HEK293 (cell line): ENCODE measurements at regions not wholly inside any gene's neighbourhood (a gene's known extent, or its start where the extent isn't known, plus 50 kb on each side); places are given as distances from the start of the nearest gene placed in this dataset.

Source experiments
- CTCF ChIA-PET: fragments of 350-600 bp; formaldehyde crosslinking; extraction: SDS; loops from one replicate; lab custom pipeline; 2021; ENCODE audit warnings: antibody characterized with exemption; lab: Yijun Ruan, JAX
- POLR2A ChIA-PET: fragments of 300-600 bp; formaldehyde crosslinking; extraction: SDS; loops from one replicate; lab custom pipeline; 2020; ENCODE audit warnings: antibody characterized with exemption, inconsistent platforms; lab: Yijun Ruan, JAX
- H3K27ac ChIP-seq: fragments of 200-500 bp; sonication (Bioruptor generic); 2 replicates; pipeline ENCODE4 v1.5.1; 2014; ENCODE audit warnings: low read depth, low read length, control low read depth, inconsistent platforms; ENCODE audit errors: extremely low read depth
- H3K36me3 ChIP-seq, 2 experiments: fragments of 200-500 bp in 1 of 2; sonication (Bioruptor generic) in 1 of 2; 1 replicate in 1 of 2; 2 replicates in 1 of 2; pipeline ENCODE4 v1.5.1; 2014 to 2017; ENCODE audit warnings: inconsistent platforms in 2 of 2, low read length in 2 of 2; ENCODE audit not compliant: control insufficient read depth in 2 of 2, insufficient read depth in 1 of 2
- H3K4me1 ChIP-seq: fragments of 200-500 bp; sonication (Bioruptor generic); 2 replicates; pipeline ENCODE4 v1.5.1; 2014; ENCODE audit warnings: mild to moderate bottlenecking, low read length, inconsistent platforms; ENCODE audit not compliant: control insufficient read depth, insufficient read depth
- H3K4me3 ChIP-seq: 2 replicates; pipeline ENCODE4 v1.5.1; 2011; ENCODE audit warnings: low read depth, mild to moderate bottlenecking, control low read depth, low read length, moderate library complexity
- H3K9me3 ChIP-seq: fragments of 200-500 bp; sonication (Bioruptor generic); 2 replicates; pipeline ENCODE4 v1.5.1; 2014; ENCODE audit warnings: low read depth, low read length, inconsistent platforms; ENCODE audit not compliant: control insufficient read depth, insufficient read depth
- BCL11A ChIP-seq: fragments of 450-650 bp; formaldehyde crosslinking; IDR thresholded peaks from 2 replicates; pipeline ENCODE4 v1.5.1; 2016; ENCODE audit warnings: low read depth, missing biosample characterization, missing genetic modification characterization
- FEZF1 ChIP-seq: fragments of 450-650 bp; formaldehyde crosslinking; IDR thresholded peaks from 2 replicates; pipeline ENCODE4 v1.5.1; 2016; ENCODE audit warnings: missing biosample characterization, missing genetic modification characterization
- KLF1 ChIP-seq: fragments of 450-650 bp; formaldehyde crosslinking; IDR thresholded peaks from 2 replicates; pipeline ENCODE4 v1.5.1; 2016; ENCODE audit warnings: missing biosample characterization, missing genetic modification characterization
- KLF7 ChIP-seq: fragments of 450-650 bp; formaldehyde crosslinking; IDR thresholded peaks from 2 replicates; pipeline ENCODE4 v1.5.1; 2016; ENCODE audit warnings: missing biosample characterization, missing genetic modification characterization, borderline replicate concordance
- RBAK ChIP-seq: fragments of 450-650 bp; formaldehyde crosslinking; IDR thresholded peaks from 2 replicates; pipeline ENCODE4 v1.5.1; 2016; ENCODE audit warnings: missing biosample characterization, missing genetic modification characterization
- REST ChIP-seq: fragments of 450-650 bp; formaldehyde crosslinking; IDR thresholded peaks from 2 replicates; pipeline ENCODE4 v1.5.1; 2016; ENCODE audit warnings: missing biosample characterization, missing genetic modification characterization
- SALL2 ChIP-seq: fragments of 450-650 bp; formaldehyde crosslinking; IDR thresholded peaks from 2 replicates; pipeline ENCODE4 v1.5.0; 2017; ENCODE audit warnings: missing biosample characterization, mild to moderate bottlenecking, missing genetic modification characterization, borderline replicate concordance
- ZBTB11 ChIP-seq: fragments of 450-650 bp; formaldehyde crosslinking; conservative IDR thresholded peaks from 2 replicates; pipeline ENCODE4 v1.5.1; 2016; ENCODE audit warnings: low read depth, missing biosample characterization, missing genetic modification characterization
- ZNF10 ChIP-seq: fragments of 450-650 bp; formaldehyde crosslinking; IDR thresholded peaks from 2 replicates; pipeline ENCODE4 v1.5.1; 2017; ENCODE audit warnings: missing biosample characterization, missing genetic modification characterization
- ZNF114 ChIP-seq: fragments of 450-650 bp; formaldehyde crosslinking; IDR thresholded peaks from 2 replicates; pipeline ENCODE4 v1.5.0; 2017; ENCODE audit warnings: missing biosample characterization, missing genetic modification characterization
- ZNF140 ChIP-seq: fragments of 450-650 bp; formaldehyde crosslinking; IDR thresholded peaks from 2 replicates; pipeline ENCODE4 v1.5.1; 2016; ENCODE audit warnings: missing biosample characterization, missing genetic modification characterization
- ZNF184 ChIP-seq: fragments of 450-650 bp; IDR thresholded peaks from 2 replicates; pipeline ENCODE4 v1.5.1; 2018; ENCODE audit warnings: missing biosample characterization, mild to moderate bottlenecking, missing genetic modification characterization
- ZNF214 ChIP-seq: fragments of 450-650 bp; formaldehyde crosslinking; IDR thresholded peaks from 2 replicates; pipeline ENCODE4 v1.5.1; 2017; ENCODE audit warnings: missing biosample characterization, mild to moderate bottlenecking, missing genetic modification characterization, borderline replicate concordance
- ZNF24 ChIP-seq: fragments of 450-650 bp; formaldehyde crosslinking; IDR thresholded peaks from 2 replicates; pipeline ENCODE4 v1.5.1; 2016; ENCODE audit warnings: missing biosample characterization, missing genetic modification characterization
- ZNF266 ChIP-seq: fragments of 450-650 bp; formaldehyde crosslinking; IDR thresholded peaks from 2 replicates; pipeline ENCODE4 v1.5.1; 2016; ENCODE audit warnings: missing biosample characterization, missing genetic modification characterization, low read depth
- ZNF449 ChIP-seq: fragments of 450-650 bp; formaldehyde crosslinking; IDR thresholded peaks from 2 replicates; pipeline ENCODE4 v1.5.1; 2017; ENCODE audit warnings: missing biosample characterization, mild to moderate bottlenecking, missing genetic modification characterization, moderate library complexity
- ZNF529 ChIP-seq: fragments of 450-650 bp; formaldehyde crosslinking; IDR thresholded peaks from 2 replicates; pipeline ENCODE4 v1.5.1; 2017; ENCODE audit warnings: missing genetic modification characterization, missing biosample characterization; ENCODE audit not compliant: insufficient replicate concordance
- ZNF677 ChIP-seq: fragments of 450-650 bp; IDR thresholded peaks from 2 replicates; pipeline ENCODE4 v1.5.0; 2018; ENCODE audit warnings: missing biosample characterization, mild to moderate bottlenecking, missing genetic modification characterization, moderate library complexity
- ZNF692 ChIP-seq: fragments of 450-650 bp; formaldehyde crosslinking; IDR thresholded peaks from 2 replicates; pipeline ENCODE4 v1.5.1; 2016; ENCODE audit warnings: missing biosample characterization, missing genetic modification characterization
- ZNF704 ChIP-seq: fragments of 450-650 bp; formaldehyde crosslinking; IDR thresholded peaks from 2 replicates; pipeline ENCODE4 v1.5.1; 2016; ENCODE audit warnings: missing biosample characterization, missing genetic modification characterization
- ZNF707 ChIP-seq: fragments of 450-650 bp; formaldehyde crosslinking; IDR thresholded peaks from 2 replicates; pipeline ENCODE4 v1.5.1; 2016; ENCODE audit warnings: missing biosample characterization, missing genetic modification characterization
- ZNF747 ChIP-seq: fragments of 450-650 bp; formaldehyde crosslinking; IDR thresholded peaks from 2 replicates; pipeline ENCODE4 v1.5.1; 2016; ENCODE audit warnings: missing biosample characterization, missing genetic modification characterization
- ZNF785 ChIP-seq: fragments of 450-650 bp; formaldehyde crosslinking; IDR thresholded peaks from 2 replicates; pipeline ENCODE4 v1.5.1; 2016; ENCODE audit warnings: missing biosample characterization, missing genetic modification characterization

GRCh38 chr2:128495996-128496547 is 177.4 kb upstream of the HS6ST1 start:
- Histone ChIP-seq H3K36me3 (no peaks in the 10 kb centered on the region), H3K4me1 (no peaks in the 10 kb centered on the region), H3K9me3 (no peaks in the 10 kb centered on the region), H3K4me3 (no peak overlapping the region), H3K27ac (no peak overlapping the region)
- POLR2A ChIA-PET, result no interaction called here
- CTCF ChIA-PET, result no interaction called here
- TF ChIP-seq KLF1 (tag by site-specific recombination), result no peak
- no peak for TF ChIP-seq ZNF747 (tag by site-specific recombination)
- no peak for TF ChIP-seq SALL2 (tag by site-specific recombination)
- TF ChIP-seq ZNF10 (tag by site-specific recombination), result peak; percentile 78
- no peak for TF ChIP-seq ZNF184 (tag by site-specific recombination)

- Histone ChIP-seq H3K27ac (no peak overlapping the region), H3K36me3 (no peaks in the 10 kb centered on the region), H3K4me3 (no peak overlapping the region), H3K4me1 (no peaks in the 10 kb centered on the region), H3K9me3 (no peaks in the 10 kb centered on the region)
- POLR2A ChIA-PET, result no interaction called here
- CTCF ChIA-PET, result no interaction called here
- TF ChIP-seq REST (tag by site-specific recombination), result no peak
- no peak for TF ChIP-seq ZNF114 (tag by site-specific recombination)
- no peak for TF ChIP-seq ZNF140 (tag by site-specific recombination)
- TF ChIP-seq KLF7 (tag by site-specific recombination), result no peak
- no peak for TF ChIP-seq FEZF1
- no peak for TF ChIP-seq ZNF677
- TF ChIP-seq ZBTB11 (tag by site-specific recombination), result no peak
- no peak for TF ChIP-seq ZNF704 (tag by site-specific recombination)
- TF ChIP-seq BCL11A (tag by site-specific recombination), result no peak
- no peak for TF ChIP-seq ZNF449 (tag by site-specific recombination)
- TF ChIP-seq RBAK (tag by site-specific recombination), result no peak
- TF ChIP-seq ZNF785 (tag by site-specific recombination), result no peak
- no peak for TF ChIP-seq ZNF692 (tag by site-specific recombination)
- TF ChIP-seq ZNF529, result no peak
- TF ChIP-seq ZNF24 (tag by site-specific recombination), result no peak
- TF ChIP-seq ZNF266 (tag by site-specific recombination), result no peak
- no peak for TF ChIP-seq ZNF707 (tag by site-specific recombination)
- TF ChIP-seq ZNF214 (tag by site-specific recombination), result no peak
These were observed 178.0 kb upstream of the HS6ST1 start for GRCh38 chr2:128496700-128497099.
